Renal pelvis (tissue), 1 donor: ENCODE measurements at regions not wholly inside any gene's neighbourhood (a gene's known extent, or its start where the extent isn't known, plus 50 kb on each side); places are given as distances from the start of the nearest gene placed in this dataset.
"Not testable (repeated sequence)": the region's sequence is repeated elsewhere in the genome, so short reads cannot be mapped to it uniquely, and the experiment has no call there.

ENCODE experiments used
- DNase-seq: peaks from one replicate; pipeline ENCODE4 v3.0.0-alpha.2; 2013

GRCh38 chr22:49697047-49697446 lies 130.6 kb downstream of the BRD1 start:
- DNase-seq, result no peak

GRCh38 chr22:49694462-49695260 lies 133.0 kb downstream of the BRD1 start:
- no peak for DNase-seq

GRCh38 chr22:49693848-49694247 lies 133.8 kb downstream of the BRD1 start:
- no peak for DNase-seq

- no peak for DNase-seq
Observed at GRCh38 chr22:49693416-49693815, 134.3 kb downstream of the BRD1 start.

GRCh38 chr22:49692499-49693225 lies 135.0 kb downstream of the BRD1 start:
- no peak for DNase-seq

GRCh38 chr22:49691256-49691655 lies 136.4 kb downstream of the BRD1 start:
- no peak for DNase-seq

GRCh38 chr22:49690454-49690853 lies 137.2 kb downstream of the BRD1 start:
- no peak for DNase-seq

- DNase-seq, result no peak
Observed at GRCh38 chr22:49689858-49690257, 137.8 kb downstream of the BRD1 start.

GRCh38 chr22:49689255-49689770 lies 138.4 kb downstream of the BRD1 start:
- no peak for DNase-seq

GRCh38 chr22:49688516-49689254 lies 139.0 kb downstream of the BRD1 start:
- DNase-seq, result no peak

- no peak for DNase-seq
Observed at GRCh38 chr22:49687786-49688515, 139.7 kb downstream of the BRD1 start.

- DNase-seq, result no peak
Observed at GRCh38 chr22:49687333-49687732, 140.3 kb downstream of the BRD1 start.

GRCh38 chr22:49686495-49687219 lies 141.0 kb downstream of the BRD1 start:
- no peak for DNase-seq

- no peak for DNase-seq
Observed at GRCh38 chr22:49685686-49686085, 142.0 kb downstream of the BRD1 start.

- no peak for DNase-seq
Observed at GRCh38 chr22:49685116-49685515, 142.6 kb downstream of the BRD1 start.

- DNase-seq, result no peak
Observed at GRCh38 chr22:49683032-49683431, 144.6 kb downstream of the BRD1 start.

GRCh38 chr22:49680819-49681218 lies 146.9 kb downstream of the BRD1 start:
- DNase-seq, result not testable (repeated sequence)

- no peak for DNase-seq
Observed at GRCh38 chr22:49678842-49679170, 148.9 kb downstream of the BRD1 start.

- DNase-seq, result no peak
Observed at GRCh38 chr22:49678137-49678841, 149.4 kb downstream of the BRD1 start.

- DNase-seq, result no peak
Observed at GRCh38 chr22:49677495-49677889, 150.2 kb downstream of the BRD1 start.
